ENCODE measurements at regions not wholly inside any gene's neighbourhood (a gene's known extent, or its start where the extent isn't known, plus 50 kb on each side); places are given as distances from the start of the nearest gene placed in this dataset.
A peak's percentile ranks its signal among the peaks of the same experiment; 100 is the strongest.
"Not testable (repeated sequence)": the region's sequence is repeated elsewhere in the genome, so short reads cannot be mapped to it uniquely, and the experiment has no call there.

DNA sequence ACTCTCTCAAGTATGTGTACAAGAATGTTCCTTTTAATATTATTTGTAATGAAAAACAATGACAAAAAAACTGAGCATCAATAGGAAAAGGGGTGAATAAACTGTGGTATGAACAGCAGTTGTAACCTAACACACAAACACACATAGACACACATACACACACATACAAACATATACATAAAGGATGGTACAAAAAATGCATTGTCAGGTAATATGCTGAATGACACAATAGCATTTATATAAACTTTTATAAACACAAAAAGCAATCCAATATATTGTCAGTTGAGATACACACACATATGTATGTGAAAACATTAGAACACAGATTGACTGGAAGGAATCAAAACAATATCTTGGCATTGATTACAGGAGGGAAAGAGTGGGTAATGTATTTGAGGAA, 227.0 kb upstream of the ISL1 start:
- TF ChIP-seq, protein P1, sequence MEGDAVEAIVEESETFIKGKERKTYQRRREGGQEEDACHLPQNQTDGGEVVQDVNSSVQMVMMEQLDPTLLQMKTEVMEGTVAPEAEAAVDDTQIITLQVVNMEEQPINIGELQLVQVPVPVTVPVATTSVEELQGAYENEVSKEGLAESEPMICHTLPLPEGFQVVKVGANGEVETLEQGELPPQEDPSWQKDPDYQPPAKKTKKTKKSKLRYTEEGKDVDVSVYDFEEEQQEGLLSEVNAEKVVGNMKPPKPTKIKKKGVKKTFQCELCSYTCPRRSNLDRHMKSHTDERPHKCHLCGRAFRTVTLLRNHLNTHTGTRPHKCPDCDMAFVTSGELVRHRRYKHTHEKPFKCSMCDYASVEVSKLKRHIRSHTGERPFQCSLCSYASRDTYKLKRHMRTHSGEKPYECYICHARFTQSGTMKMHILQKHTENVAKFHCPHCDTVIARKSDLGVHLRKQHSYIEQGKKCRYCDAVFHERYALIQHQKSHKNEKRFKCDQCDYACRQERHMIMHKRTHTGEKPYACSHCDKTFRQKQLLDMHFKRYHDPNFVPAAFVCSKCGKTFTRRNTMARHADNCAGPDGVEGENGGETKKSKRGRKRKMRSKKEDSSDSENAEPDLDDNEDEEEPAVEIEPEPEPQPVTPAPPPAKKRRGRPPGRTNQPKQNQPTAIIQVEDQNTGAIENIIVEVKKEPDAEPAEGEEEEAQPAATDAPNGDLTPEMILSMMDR (IDR thresholded peaks at IDR 0.05): no peak
- H3K9me3 ChIP-seq: no peaks in the 10 kb centered on the region

DNA sequence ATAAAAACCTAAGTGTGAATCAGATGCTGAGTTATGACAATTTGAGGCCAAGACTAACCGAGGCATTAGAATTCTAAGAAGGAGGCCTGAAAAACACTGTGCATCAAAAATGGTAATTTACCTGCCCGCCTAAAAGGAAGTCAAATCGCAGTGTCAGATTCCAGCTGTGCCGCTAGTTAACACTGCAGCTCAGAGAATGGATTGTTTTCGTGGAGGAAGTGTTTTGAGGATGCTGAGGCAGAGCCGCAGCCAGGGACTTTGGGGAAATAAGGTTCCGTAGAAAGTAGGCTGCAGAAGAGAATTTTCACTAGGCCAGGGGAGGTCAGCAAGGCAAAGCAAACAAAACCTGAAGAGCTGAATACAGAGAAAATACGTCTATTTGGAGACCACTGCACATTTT, 226.4 kb upstream of the ISL1 start:
- TF ChIP-seq POLR2AphosphoS5 (IDR thresholded peaks at IDR 0.05) (no peak), EP300 (IDR thresholded peaks at IDR 0.05) (no peak), POLR2A (IDR thresholded peaks at IDR 0.05) (no peak)
- TF ChIP-seq, protein P1 (IDR thresholded peaks at IDR 0.05): no peak
- H3K9me3 ChIP-seq: peaks cover 0 to 2% (median 0%) of the 10 kb centered on the region in 3 donors
- H3K4me3 ChIP-seq: no peak overlapping the region
- WGBS, 2 donors (ENCODE audit: low coverage in 1 of 2): 26 to 61% methylated on average over 8 of the region's 8 CpGs
- no peak for ATAC-seq
- no peaks in the 10 kb centered on the region for H3K4me1 ChIP-seq
- no peaks in the 10 kb centered on the region for H3K27me3 ChIP-seq
- no peak overlapping the region for H3K27ac ChIP-seq
- no peaks in the 10 kb centered on the region for H3K36me3 ChIP-seq

More for the DNA sequence above, 227.0 kb upstream of the ISL1 start:
- no peak overlapping the region for H3K4me3 ChIP-seq
- ATAC-seq: no peak
- H3K27me3 ChIP-seq: no peaks in the 10 kb centered on the region
- H3K36me3 ChIP-seq: no peaks in the 10 kb centered on the region
- no peak overlapping the region for H3K27ac ChIP-seq
- no peaks in the 10 kb centered on the region for H3K4me1 ChIP-seq

DNA sequence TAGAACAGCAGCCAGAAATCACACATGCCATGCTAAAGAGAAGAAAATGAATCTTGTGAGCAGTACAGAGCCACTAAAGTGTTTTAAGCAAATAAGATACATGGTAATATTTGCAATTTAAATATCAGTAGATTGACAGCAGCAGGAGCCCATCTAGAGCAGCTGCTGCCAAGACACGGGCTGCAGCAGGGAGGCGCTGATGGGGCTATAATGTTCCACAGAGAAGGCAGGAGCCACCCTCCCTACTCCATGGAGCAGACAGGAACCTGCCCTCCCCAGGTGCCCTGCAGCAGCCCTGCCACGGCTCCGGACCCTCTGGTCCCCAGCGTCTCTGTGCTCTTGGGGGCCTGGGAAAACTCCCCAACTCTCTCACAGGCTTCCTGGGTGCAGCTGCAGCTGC, 224.1 kb upstream of the ISL1 start:
- H3K27me3 ChIP-seq: no peaks in the 10 kb centered on the region
- 88% methylated on average over 2 of the region's 5 CpGs; no CpG with 5 or more reads in 1 of the 2 donors for WGBS, 2 donors (ENCODE audit: low coverage in 1 of 2)
- H3K4me1 ChIP-seq: no peaks in the 10 kb centered on the region
- H3K9me3 ChIP-seq: peaks cover 0 to 12% (median 0%) of the 10 kb centered on the region in 3 donors
- ATAC-seq: no peak
- no peaks in the 10 kb centered on the region for H3K36me3 ChIP-seq
- no peak overlapping the region for H3K27ac ChIP-seq
- TF ChIP-seq, protein P1 (IDR thresholded peaks at IDR 0.05): no peak
- no peak for TF ChIP-seq POLR2AphosphoS5 (IDR thresholded peaks at IDR 0.05)
- no peak for TF ChIP-seq POLR2A (IDR thresholded peaks at IDR 0.05)
- TF ChIP-seq EP300 (IDR thresholded peaks at IDR 0.05): no peak
- no peak overlapping the region for H3K4me3 ChIP-seq

DNA sequence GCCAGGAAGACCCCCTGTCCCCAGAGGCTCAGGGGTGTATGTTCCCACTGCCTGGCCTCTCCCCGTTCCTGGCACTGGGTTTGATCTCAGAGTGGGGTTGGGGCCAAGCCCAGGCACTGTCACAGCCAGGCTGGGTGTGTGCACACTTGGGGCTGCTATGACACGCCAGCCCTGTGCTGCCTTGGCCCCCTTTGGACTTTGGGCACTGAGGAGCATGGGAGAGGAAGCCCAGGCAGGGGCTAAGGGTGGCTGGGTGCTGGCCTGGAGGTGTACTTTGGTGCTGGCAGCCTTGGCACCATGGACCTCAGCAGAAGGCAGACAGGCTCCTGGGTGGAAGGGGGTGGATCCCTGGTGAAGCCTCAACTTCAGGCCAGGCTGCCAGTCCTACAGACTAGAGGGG, 223.6 kb upstream of the ISL1 start:
- Histone ChIP-seq H3K27ac (no peak overlapping the region), H3K9me3 (peaks cover 0 to 12% (median 0%) of the 10 kb centered on the region in 3 donors), H3K4me3 (no peak overlapping the region), H3K27me3 (no peaks in the 10 kb centered on the region), H3K4me1 (no peaks in the 10 kb centered on the region), H3K36me3 (no peaks in the 10 kb centered on the region)
- 83% methylated on average over 1 of the region's 2 CpGs; no CpG with 5 or more reads in 1 of the 2 donors for WGBS, 2 donors (ENCODE audit: low coverage in 1 of 2)
- no peak for TF ChIP-seq POLR2A (IDR thresholded peaks at IDR 0.05)
- peak; percentile 22 for ATAC-seq

DNA sequence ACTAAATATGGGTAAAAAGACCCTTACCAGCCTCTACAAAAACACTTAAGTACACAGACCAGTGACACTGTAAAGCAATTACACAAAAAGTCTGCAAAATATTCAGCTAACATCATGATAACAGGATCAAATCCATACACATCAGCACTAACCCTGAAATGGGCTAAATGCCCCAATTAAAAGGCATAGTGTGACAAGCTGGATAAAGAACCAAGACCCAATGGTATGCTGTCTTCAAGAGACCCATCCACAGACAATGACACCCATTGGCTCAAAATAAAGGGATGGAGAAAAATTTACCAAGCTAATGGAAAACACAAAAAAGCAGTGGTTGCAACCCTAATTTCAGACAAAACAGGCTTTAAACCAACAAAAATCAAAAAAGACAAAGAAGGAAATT, 221.0 kb upstream of the ISL1 start:
- peaks cover 0 to 12% (median 0%) of the 10 kb centered on the region in 3 donors for H3K9me3 ChIP-seq
- H3K4me1 ChIP-seq: no peaks in the 10 kb centered on the region
- TF ChIP-seq, protein P1 (IDR thresholded peaks at IDR 0.05): no peak
- TF ChIP-seq EP300 (IDR thresholded peaks at IDR 0.05): no peak
- TF ChIP-seq POLR2AphosphoS5 (IDR thresholded peaks at IDR 0.05): no peak
- TF ChIP-seq POLR2A (IDR thresholded peaks at IDR 0.05): no peak
- ATAC-seq: no peak
- H3K27ac ChIP-seq: no peak overlapping the region
- no peaks in the 10 kb centered on the region for H3K36me3 ChIP-seq
- H3K4me3 ChIP-seq: no peak overlapping the region
- H3K27me3 ChIP-seq: no peaks in the 10 kb centered on the region

DNA sequence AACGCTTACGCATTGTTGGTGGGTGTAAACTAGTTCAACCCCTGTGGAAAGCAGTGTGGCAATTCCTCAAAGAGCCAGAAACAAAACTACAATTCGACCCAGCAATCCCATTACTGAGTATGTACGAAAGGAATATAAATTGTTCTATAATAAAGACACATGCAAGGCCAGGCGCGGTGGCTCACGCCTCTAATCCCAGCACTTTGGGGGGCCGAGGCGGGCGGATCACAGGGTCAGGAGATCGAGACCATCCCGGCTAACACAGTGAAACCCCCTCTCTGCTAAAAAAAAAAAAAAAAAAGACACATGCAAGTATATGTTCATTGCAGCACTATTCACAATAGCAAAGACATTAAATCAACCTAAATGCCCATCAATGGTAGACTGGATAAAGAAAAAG, 217.6 kb upstream of the ISL1 start:
- not testable (repeated sequence) for H3K36me3 ChIP-seq, H3K4me3 ChIP-seq, ATAC-seq, H3K4me1 ChIP-seq, H3K27ac ChIP-seq, H3K27me3 ChIP-seq
- peaks cover 0 to 12% (median 0%) of the 10 kb centered on the region in 3 donors for H3K9me3 ChIP-seq
- 81 to 90% methylated on average over 3 to 8 of the region's 12 CpGs for WGBS, 2 donors (ENCODE audit: low coverage in 1 of 2)
